ENCODE measurements at regions not wholly inside any gene's neighbourhood (a gene's known extent, or its start where the extent isn't known, plus 50 kb on each side); places are given as distances from the start of the nearest gene placed in this dataset.

DNA sequence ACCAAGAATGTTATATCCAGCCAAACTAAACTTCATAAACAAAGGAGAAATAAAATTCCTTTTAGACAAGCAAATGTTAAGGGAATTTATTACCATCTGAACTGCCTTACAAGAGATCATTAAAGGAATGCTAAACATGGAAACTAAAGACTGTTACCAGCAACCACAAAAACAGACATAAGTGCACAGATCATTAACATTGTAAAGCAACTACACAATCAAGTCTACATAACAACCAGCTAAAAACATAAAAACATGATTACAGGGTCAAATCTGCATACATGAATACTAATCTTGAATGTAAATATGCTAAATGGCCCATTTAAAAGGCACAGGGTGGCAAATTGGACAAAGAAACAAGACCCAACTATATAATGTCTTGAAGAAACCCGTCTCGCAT is 211.0 kb upstream of the PBX1 start:
- TF ChIP-seq MXI1 (conservative IDR thresholded peaks at IDR 0.05; ENCODE audit: poor library complexity, severe bottlenecking), result no peak
- TF ChIP-seq, protein P1, sequence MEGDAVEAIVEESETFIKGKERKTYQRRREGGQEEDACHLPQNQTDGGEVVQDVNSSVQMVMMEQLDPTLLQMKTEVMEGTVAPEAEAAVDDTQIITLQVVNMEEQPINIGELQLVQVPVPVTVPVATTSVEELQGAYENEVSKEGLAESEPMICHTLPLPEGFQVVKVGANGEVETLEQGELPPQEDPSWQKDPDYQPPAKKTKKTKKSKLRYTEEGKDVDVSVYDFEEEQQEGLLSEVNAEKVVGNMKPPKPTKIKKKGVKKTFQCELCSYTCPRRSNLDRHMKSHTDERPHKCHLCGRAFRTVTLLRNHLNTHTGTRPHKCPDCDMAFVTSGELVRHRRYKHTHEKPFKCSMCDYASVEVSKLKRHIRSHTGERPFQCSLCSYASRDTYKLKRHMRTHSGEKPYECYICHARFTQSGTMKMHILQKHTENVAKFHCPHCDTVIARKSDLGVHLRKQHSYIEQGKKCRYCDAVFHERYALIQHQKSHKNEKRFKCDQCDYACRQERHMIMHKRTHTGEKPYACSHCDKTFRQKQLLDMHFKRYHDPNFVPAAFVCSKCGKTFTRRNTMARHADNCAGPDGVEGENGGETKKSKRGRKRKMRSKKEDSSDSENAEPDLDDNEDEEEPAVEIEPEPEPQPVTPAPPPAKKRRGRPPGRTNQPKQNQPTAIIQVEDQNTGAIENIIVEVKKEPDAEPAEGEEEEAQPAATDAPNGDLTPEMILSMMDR (IDR thresholded peaks at IDR 0.05; ENCODE audit: poor library complexity, severe bottlenecking), result no peak
- TF ChIP-seq EZH2 (IDR thresholded peaks at IDR 0.05; ENCODE audit: borderline replicate concordance, insufficient read depth, low read length, poor library complexity, severe bottlenecking), result no peak
- TF ChIP-seq POLR2AphosphoS5 (IDR thresholded peaks at IDR 0.05), result no peak
- no peak for TF ChIP-seq RAD21 (conservative IDR thresholded peaks at IDR 0.05)
- no peak for TF ChIP-seq TAF1 (IDR thresholded peaks at IDR 0.05; ENCODE audit: low read depth)
- TF ChIP-seq EP300 (conservative IDR thresholded peaks at IDR 0.05; ENCODE audit: poor library complexity, severe bottlenecking), result no peak
- no peak for TF ChIP-seq SMC3 (conservative IDR thresholded peaks at IDR 0.05; ENCODE audit: poor library complexity)
- TF ChIP-seq, protein P2, sequence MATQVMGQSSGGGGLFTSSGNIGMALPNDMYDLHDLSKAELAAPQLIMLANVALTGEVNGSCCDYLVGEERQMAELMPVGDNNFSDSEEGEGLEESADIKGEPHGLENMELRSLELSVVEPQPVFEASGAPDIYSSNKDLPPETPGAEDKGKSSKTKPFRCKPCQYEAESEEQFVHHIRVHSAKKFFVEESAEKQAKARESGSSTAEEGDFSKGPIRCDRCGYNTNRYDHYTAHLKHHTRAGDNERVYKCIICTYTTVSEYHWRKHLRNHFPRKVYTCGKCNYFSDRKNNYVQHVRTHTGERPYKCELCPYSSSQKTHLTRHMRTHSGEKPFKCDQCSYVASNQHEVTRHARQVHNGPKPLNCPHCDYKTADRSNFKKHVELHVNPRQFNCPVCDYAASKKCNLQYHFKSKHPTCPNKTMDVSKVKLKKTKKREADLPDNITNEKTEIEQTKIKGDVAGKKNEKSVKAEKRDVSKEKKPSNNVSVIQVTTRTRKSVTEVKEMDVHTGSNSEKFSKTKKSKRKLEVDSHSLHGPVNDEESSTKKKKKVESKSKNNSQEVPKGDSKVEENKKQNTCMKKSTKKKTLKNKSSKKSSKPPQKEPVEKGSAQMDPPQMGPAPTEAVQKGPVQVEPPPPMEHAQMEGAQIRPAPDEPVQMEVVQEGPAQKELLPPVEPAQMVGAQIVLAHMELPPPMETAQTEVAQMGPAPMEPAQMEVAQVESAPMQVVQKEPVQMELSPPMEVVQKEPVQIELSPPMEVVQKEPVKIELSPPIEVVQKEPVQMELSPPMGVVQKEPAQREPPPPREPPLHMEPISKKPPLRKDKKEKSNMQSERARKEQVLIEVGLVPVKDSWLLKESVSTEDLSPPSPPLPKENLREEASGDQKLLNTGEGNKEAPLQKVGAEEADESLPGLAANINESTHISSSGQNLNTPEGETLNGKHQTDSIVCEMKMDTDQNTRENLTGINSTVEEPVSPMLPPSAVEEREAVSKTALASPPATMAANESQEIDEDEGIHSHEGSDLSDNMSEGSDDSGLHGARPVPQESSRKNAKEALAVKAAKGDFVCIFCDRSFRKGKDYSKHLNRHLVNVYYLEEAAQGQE (IDR thresholded peaks at IDR 0.05; ENCODE audit: borderline replicate concordance), result no peak

Measured in neural cell (in vitro differentiated cells).